AG09309 (cell line): ENCODE measurements at regions not wholly inside any gene's neighbourhood (a gene's known extent, or its start where the extent isn't known, plus 50 kb on each side); places are given as distances from the start of the nearest gene placed in this dataset.

Source experiments
- DNase-seq: peaks from one replicate; pipeline ENCODE4 v3.0.0-alpha.2; 2010; ENCODE audit warnings: low read depth
- H3K4me3 ChIP-seq: 2 replicates; pipeline ENCODE4 v1.5.1; 2011; ENCODE audit warnings: mild to moderate bottlenecking, low read depth, low read length, moderate library complexity; ENCODE audit not compliant: control insufficient read depth
- TF ChIP-seq, protein P1 (sequence below): IDR thresholded peaks from 2 replicates; pipeline ENCODE4 v1.5.1; 2011; ENCODE audit warnings: mild to moderate bottlenecking, low read depth, low read length, inconsistent platforms; ENCODE audit not compliant: insufficient read depth, control insufficient read depth; ENCODE audit errors: missing control alignments

DNA sequence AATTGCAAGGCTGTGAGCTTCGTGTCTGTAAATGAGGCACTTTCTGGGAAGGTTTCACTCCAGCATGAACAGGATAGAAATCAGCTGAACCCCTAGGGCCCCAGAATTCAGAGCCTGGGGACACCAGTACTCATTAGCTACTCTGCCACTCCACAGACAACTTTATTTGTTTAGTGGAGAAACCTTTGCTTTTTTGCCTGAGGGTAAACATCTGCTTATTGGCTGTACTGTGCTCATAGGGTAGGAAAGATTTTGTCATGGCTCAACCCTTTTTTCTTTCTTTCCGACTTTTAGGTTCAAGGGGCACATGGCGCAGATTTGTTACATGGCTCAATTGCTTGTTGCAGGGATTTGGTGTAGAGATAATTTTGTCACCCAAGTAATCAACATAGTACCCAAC is 138.4 kb upstream of the BACE2 start:
- TF ChIP-seq, protein P1, sequence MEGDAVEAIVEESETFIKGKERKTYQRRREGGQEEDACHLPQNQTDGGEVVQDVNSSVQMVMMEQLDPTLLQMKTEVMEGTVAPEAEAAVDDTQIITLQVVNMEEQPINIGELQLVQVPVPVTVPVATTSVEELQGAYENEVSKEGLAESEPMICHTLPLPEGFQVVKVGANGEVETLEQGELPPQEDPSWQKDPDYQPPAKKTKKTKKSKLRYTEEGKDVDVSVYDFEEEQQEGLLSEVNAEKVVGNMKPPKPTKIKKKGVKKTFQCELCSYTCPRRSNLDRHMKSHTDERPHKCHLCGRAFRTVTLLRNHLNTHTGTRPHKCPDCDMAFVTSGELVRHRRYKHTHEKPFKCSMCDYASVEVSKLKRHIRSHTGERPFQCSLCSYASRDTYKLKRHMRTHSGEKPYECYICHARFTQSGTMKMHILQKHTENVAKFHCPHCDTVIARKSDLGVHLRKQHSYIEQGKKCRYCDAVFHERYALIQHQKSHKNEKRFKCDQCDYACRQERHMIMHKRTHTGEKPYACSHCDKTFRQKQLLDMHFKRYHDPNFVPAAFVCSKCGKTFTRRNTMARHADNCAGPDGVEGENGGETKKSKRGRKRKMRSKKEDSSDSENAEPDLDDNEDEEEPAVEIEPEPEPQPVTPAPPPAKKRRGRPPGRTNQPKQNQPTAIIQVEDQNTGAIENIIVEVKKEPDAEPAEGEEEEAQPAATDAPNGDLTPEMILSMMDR: no peak
- no peak overlapping the region for H3K4me3 ChIP-seq
- DNase-seq: no peak

DNA sequence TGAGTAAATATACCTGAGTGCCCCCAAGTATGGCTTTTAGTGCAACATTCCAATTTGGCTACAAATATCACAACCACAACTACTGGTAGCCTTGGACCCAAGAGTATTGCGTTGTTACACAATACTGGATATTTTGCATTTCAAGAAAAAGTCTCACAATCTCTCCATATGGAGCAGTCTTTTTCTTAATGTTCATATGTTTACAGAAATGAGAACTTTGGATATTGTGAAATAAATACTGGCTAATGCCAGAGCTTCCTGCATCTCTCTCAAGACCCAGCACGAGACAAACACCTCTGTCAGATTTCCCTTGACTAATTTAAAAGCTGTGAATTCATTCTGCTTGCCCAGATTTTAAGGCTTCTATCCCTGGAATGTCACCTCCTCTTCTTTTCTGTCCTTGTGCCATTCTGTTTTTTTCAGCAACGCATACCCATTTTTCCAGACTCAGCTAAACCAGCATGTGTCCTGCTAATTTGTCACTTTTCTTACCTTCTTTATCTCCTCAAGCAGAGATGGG is 136.2 kb upstream of the BACE2 start:
- TF ChIP-seq, protein P1: no peak
- no peak overlapping the region for H3K4me3 ChIP-seq
- no peak for DNase-seq

DNA sequence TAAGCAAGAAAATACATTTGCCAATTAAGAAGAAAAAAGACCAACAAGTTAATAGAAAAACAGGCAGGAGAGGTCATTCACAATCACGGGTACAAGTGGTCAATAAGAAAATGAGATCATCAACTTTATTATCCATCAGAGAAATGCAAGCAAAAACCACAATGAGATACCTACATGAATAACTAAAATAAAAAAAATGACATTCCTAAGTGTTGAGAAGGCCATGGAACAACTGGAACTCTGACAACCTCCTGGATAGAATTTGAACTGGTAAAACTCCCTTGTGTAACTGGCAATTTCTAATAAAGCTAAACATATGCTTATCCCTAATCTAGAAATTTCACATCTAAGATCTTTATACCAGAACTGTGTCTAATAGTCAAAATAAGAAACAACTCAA is 135.4 kb upstream of the BACE2 start:
- DNase-seq: no peak
- no peak overlapping the region for H3K4me3 ChIP-seq
- TF ChIP-seq, protein P1: no peak

DNA sequence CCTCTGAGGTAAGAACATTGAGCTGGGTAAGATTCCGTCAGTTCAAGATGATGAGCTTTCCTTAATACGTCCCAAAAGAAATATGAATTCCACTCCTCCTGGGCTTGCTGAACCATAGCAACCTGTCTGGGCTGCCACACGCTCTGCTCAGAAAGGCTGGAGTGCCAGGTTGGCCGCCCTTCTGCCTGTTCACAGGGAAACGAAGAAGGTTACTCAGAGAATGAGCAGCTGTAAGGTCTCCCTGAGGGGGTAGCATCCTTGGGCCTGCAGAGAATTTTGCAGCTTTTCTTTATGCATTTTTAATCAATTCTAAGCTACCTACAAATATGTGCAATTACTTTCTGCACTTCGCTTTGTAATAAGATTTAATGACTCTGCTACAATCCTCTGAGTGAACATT is 130.7 kb upstream of the BACE2 start:
- H3K4me3 ChIP-seq: no peak overlapping the region
- no peak for DNase-seq
- TF ChIP-seq, protein P1: no peak

DNA sequence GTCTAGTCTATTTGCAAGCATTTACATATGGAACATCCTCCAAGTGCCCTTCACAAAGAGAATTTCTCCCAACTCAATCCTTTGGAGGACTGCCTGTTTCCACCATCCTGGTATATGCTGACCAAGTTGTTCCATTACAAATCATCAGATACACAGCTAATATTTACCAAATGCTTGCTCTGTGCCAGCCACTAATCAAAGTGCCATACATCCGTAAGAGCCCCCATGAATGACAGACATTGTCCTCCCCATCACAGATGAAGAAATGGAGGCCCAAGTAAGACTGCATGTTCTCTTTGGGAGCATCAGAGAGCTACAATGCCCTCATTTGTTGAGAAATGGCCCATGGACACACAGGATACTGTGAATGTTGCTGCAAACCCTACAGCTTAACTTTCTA is 130.0 kb upstream of the BACE2 start:
- TF ChIP-seq, protein P1: no peak
- no peak overlapping the region for H3K4me3 ChIP-seq
- DNase-seq: no peak

DNA sequence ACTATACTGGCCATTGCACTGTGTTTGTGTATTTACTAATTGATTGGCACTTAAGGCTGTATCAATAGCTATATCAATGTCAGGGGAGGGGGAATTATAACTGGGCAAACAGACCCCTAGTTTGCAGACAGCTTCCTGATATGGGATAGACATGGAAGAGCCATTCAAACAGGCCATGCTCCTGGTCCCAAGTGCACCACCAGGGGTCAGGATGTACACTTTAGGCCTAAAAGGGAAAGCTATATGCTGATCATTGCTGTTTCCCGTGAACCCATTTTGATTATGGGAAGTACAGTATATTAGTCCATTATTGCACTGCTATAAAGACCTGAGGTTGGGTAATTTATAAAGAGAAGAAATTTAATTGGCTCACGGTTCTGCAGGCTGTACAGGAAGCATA is 124.9 kb upstream of the BACE2 start:
- no peak for DNase-seq
- TF ChIP-seq, protein P1: no peak

DNA sequence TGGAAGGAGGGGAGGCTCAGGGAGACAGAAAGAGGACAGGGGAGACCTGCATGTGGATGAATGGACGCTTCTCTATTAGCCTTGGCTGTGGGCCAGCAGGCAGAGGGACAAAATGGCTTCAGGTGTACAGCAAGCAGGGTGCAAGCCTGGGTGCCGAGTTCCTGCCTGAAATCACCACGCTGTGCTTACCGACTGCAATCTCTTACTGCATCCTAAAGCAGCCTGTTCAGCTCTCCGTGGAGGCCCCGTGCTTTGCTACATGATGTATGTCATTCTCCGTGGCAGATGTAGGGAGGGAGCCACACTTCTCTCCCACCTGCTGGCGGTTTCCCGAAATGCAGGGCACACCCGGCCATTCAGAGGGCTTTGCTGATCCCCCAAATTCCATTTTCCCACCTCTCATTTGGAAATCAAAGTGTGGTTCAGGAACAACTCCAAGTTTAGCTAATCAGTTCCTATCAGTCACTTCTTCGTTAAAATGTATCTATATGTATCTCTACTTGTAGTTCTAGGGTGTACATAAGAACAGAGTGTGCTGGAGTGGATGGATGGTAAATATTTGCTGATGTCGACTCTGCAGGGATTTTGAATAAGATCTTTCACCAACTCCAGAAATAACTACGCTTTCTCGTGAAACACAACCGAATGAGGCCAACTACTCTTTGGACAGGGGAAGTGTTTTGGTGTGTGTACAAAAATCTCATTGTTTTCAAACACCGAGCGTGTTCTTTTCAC is 122.3 kb upstream of the BACE2 start:
- TF ChIP-seq, protein P1: no peak
- no peak overlapping the region for H3K4me3 ChIP-seq
- no peak for DNase-seq

More for the DNA sequence above, 124.9 kb upstream of the BACE2 start:
- no peak overlapping the region for H3K4me3 ChIP-seq
